GM12878 (cell line): ENCODE measurements at regions not wholly inside any gene's neighbourhood (a gene's known extent, or its start where the extent isn't known, plus 50 kb on each side); places are given as distances from the start of the nearest gene placed in this dataset.

Source experiments
- ATF7 ChIP-seq: fragments of 450-650 bp; IDR thresholded peaks from 2 replicates; pipeline ENCODE4 v1.6.1; 2016; ENCODE audit warnings: low read depth, mild to moderate bottlenecking
- CUX1 ChIP-seq: IDR thresholded peaks from 2 replicates; pipeline ENCODE4 v1.6.1; 2012; ENCODE audit warnings: improper control_type of control experiment, low read depth, low read length; ENCODE audit not compliant: insufficient replicate concordance
- EP300 ChIP-seq, 2 experiments: fragments of 150-350 bp in 1 of 2; IDR thresholded peaks; 2 replicates each; pipeline ENCODE4 v1.6.1; 2011 to 2012; ENCODE audit warnings: low read depth in 2 of 2, low read length in 2 of 2, borderline replicate concordance in 1 of 2, improper control_type of control experiment in 1 of 2, inconsistent platforms in 1 of 2; ENCODE audit not compliant: control insufficient read depth in 1 of 2
- IKZF1 ChIP-seq: fragments of 450-650 bp; conservative IDR thresholded peaks from 2 replicates; pipeline ENCODE4 v1.6.1; 2017; ENCODE audit warnings: antibody characterized with exemption, mild to moderate bottlenecking
- NFXL1 ChIP-seq: fragments of 450-650 bp; IDR thresholded peaks from 2 replicates; pipeline ENCODE4 v1.6.1; 2017; ENCODE audit warnings: antibody characterized with exemption, mild to moderate bottlenecking, borderline replicate concordance
- NR2C1 ChIP-seq: fragments of 450-650 bp; IDR thresholded peaks from 2 replicates; pipeline ENCODE4 v1.6.1; 2017; ENCODE audit warnings: antibody characterized with exemption, mild to moderate bottlenecking, moderate library complexity
- RAD21 ChIP-seq: IDR thresholded peaks from 2 replicates; pipeline ENCODE4 v1.6.1; 2011; ENCODE audit warnings: mild to moderate bottlenecking, low read depth, low read length, moderate library complexity; ENCODE audit not compliant: insufficient read depth
- RELA ChIP-seq: fragments of 450-650 bp; IDR thresholded peaks from 2 replicates; pipeline ENCODE4 v1.8.0; 2014; ENCODE audit warnings: borderline replicate concordance; ENCODE audit not compliant: partially characterized antibody
- RFX5 ChIP-seq: IDR thresholded peaks from 2 replicates; pipeline ENCODE4 v1.6.1; 2011; ENCODE audit warnings: low read depth, low read length, improper control_type of control experiment
- SMAD5 ChIP-seq: IDR thresholded peaks from 2 replicates; pipeline ENCODE4 v1.6.1; 2016; ENCODE audit warnings: antibody characterized with exemption, low read depth
- ZNF384 ChIP-seq: IDR thresholded peaks from 2 replicates; pipeline ENCODE4 v1.6.1; 2012; ENCODE audit warnings: low read depth, mild to moderate bottlenecking, low read length, improper control_type of control experiment, borderline replicate concordance
- TF ChIP-seq, protein P1 (sequence below): fragments of 450-650 bp; IDR thresholded peaks from 2 replicates; pipeline ENCODE4 v1.6.1; 2016; ENCODE audit warnings: mild to moderate bottlenecking
- TF ChIP-seq, protein P2 (sequence below): IDR thresholded peaks from 2 replicates; pipeline ENCODE4 v1.6.1; 2011; ENCODE audit warnings: borderline replicate concordance, low read depth, mild to moderate bottlenecking, moderate library complexity, low read length; ENCODE audit not compliant: insufficient read depth, poor library complexity, severe bottlenecking

DNA sequence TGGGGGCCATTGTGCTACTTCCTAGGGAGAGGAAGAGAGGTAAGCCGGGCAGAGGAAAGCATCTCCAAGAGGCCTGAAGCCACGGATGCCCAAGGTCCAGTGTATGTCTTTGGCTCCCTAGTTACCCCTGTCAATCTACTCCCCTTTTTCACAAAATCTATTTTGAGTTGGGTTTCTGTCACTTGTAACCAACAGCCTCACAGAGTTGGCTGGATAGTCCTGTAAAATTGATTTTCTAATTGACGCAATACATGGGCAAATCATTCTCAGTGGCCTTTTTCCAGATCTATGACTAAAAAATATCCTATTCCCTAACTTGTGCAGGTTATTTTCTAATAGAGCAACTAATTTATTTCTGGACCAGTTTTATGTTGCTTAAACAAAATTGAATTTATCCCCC lies 168.4 kb downstream of the IRS1 start (continued):
- TF ChIP-seq CUX1 (no peak), SMAD5 (no peak), RFX5 (no peak), ZNF384 (no peak), EP300 (IDR thresholded peaks at IDR 0.05; ENCODE audit: borderline replicate concordance in 1 of 2, control insufficient read depth in 1 of 2, low read depth in 2 of 2, low read length in 2 of 2) (no peak), NR2C1 (no peak), IKZF1 (no peak), ATF7 (no peak), NFXL1 (no peak), RAD21 (no peak), RELA (no peak)
- TF ChIP-seq, protein P1, sequence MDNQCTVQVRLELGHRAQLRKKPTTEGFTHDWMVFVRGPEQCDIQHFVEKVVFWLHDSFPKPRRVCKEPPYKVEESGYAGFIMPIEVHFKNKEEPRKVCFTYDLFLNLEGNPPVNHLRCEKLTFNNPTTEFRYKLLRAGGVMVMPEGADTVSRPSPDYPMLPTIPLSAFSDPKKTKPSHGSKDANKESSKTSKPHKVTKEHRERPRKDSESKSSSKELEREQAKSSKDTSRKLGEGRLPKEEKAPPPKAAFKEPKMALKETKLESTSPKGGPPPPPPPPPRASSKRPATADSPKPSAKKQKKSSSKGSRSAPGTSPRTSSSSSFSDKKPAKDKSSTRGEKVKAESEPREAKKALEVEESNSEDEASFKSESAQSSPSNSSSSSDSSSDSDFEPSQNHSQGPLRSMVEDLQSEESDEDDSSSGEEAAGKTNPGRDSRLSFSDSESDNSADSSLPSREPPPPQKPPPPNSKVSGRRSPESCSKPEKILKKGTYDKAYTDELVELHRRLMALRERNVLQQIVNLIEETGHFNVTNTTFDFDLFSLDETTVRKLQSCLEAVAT: no peak
- TF ChIP-seq, protein P2, sequence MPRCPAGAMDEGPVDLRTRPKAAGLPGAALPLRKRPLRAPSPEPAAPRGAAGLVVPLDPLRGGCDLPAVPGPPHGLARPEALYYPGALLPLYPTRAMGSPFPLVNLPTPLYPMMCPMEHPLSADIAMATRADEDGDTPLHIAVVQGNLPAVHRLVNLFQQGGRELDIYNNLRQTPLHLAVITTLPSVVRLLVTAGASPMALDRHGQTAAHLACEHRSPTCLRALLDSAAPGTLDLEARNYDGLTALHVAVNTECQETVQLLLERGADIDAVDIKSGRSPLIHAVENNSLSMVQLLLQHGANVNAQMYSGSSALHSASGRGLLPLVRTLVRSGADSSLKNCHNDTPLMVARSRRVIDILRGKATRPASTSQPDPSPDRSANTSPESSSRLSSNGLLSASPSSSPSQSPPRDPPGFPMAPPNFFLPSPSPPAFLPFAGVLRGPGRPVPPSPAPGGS: no peak
- TF ChIP-seq, all 136 proteins: peak for 0
